NCI-H2029 (cell line): ENCODE measurements at regions not wholly inside any gene's neighbourhood (a gene's known extent, or its start where the extent isn't known, plus 50 kb on each side); places are given as distances from the start of the nearest gene placed in this dataset.
"Not testable (repeated sequence)": the region's sequence is repeated elsewhere in the genome, so short reads cannot be mapped to it uniquely, and the experiment has no call there.

Source experiments
- DNase-seq: peaks from one replicate; lab custom pipeline; 2025; lab: John Stamatoyannopoulos, UW

DNA sequence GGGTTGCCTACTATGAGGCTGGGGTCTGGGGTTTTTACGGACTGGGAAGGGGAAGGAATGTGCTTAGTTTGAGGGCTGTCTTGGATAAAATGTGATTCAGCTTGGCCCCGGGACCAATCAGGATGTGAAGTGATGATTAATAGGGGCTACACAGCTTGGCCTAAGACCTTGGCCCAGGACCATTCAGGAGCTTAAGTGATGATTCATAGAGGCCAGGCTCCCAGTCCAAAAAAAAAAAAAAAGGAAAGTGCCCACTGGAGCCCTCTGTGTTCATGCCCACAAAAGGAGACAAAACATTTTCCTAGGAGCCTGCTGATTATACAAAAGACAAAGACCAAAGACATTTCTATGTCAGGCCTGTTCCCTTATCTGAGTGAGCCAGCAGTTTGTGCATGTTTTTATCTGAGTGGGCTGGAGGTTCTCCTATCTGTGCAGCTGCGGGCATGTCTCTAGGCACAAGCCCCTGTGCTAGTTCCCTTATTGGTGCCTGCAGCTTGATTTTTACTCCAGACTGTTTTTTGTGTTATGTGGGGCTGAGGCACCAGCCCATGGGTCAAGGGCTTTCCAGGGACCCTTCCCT, 898.2 kb upstream of the GOT2 start:
- no peak for DNase-seq

- DNase-seq = not testable (repeated sequence)
Observed at GRCh38 chr16:59624381-59624780, 890.3 kb upstream of the GOT2 start.

GRCh38 chr16:59614466-59615240, 880.5 kb upstream of the GOT2 start:
- no peak for DNase-seq

GRCh38 chr16:59612910-59613620, 878.9 kb upstream of the GOT2 start:
- DNase-seq = not testable (repeated sequence)

DNA sequence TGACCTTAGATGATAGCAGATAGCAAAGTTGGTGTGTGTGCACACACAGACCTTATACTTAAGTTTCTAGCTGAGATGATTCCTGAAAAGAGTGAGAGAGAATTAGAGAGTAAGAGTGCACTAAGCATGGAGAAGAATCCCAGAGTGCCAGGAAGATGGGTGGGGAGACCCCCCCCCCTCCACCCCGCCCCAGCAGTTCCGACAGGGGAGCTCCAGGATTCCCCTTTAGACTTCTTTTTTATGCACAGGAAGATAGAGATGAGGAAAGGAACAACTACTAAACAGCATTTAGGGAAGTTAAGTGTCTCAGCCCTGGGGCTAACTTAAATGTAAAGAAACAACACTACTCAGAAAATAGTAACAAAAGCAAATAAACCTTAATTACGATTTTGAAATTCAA, 878.0 kb upstream of the GOT2 start:
- no peak for DNase-seq

DNA sequence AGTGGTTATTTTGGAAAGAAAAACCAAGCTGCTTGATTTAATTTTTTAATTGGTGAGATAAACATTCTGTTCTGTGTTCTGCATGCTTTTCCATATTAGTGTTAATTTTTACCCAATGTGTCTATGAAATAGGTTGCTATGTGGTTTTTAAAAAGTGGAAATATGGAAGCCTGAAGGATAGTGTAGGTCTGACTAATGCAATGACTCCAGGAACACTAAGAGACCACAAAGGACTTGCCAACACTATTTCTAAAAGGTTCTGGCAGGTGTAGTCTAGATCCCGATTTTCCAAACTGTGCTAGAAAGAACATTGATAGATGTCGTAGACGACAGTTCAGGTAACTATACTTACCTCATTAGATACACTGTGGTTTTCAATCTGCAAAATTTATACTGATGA, 877.4 kb upstream of the GOT2 start:
- DNase-seq = no peak

GRCh38 chr16:59605706-59606105, 871.6 kb upstream of the GOT2 start:
- no peak for DNase-seq

- no peak for DNase-seq
Observed at GRCh38 chr16:59604354-59604753, 870.2 kb upstream of the GOT2 start.

GRCh38 chr16:59601452-59601851, 867.3 kb upstream of the GOT2 start:
- DNase-seq = no peak

DNA sequence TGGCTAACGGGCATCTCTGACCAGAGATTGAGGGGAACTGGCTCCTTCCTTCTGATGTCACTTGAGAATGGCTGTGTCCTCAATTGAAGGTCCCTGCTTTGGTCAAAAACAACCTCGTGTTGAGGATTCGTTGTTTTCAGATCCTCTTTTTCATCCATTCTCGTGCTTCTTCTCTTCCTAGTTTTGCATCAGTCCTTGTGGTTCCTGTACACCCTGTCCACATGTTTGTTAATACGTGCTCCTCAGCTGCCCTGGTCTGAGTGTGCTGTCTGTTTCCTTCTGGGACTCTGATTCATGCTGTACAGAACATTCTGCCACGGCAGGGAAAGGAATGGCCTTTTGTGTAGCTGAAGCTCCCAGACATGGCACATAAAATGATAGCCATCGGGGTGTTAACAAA, 863.2 kb upstream of the GOT2 start:
- no peak for DNase-seq

GRCh38 chr16:59596693-59597092, 862.6 kb upstream of the GOT2 start:
- DNase-seq = no peak

GRCh38 chr16:59593194-59593661, 859.1 kb upstream of the GOT2 start:
- no peak for DNase-seq

DNA sequence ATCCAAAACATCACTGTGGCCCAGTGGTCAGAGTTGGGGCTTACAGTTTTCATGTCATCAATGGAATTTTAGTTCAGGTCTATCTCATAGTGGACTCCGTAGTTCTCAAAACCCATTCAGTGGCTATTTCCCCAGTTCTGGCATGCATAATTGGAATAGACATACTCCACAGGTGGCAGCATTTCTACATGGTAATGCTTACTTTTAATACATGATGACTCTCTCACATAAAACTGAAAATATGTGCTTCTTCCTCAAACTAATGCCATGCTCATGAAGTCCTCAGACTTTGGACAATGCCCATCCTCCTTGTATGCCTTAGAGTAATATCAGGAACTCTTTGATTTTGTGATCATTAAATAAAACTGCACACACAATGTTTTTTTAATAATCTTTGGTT, 857.4 kb upstream of the GOT2 start:
- no peak for DNase-seq

DNA sequence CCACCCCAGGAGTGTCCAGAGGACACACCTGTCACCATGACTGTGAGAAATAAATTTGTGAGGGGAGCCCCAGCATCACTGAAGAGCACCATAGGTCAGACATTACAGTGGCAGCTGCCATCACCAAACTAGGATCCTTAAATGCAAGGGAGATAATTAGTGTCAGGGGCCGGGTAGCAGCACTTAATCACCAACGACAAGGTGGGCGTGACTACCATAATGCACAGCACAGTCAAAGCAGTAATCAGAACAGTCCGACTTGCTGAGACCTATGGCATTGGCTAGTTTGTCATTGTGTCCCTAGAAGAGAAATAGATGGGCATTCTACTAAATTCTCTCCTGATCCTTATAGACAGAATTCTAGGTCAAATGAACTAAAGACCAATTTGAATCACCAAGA, 856.7 kb upstream of the GOT2 start:
- DNase-seq = no peak

- DNase-seq = no peak
Observed at GRCh38 chr16:59586331-59586730, 852.2 kb upstream of the GOT2 start.

- no peak for DNase-seq
Observed at GRCh38 chr16:59574296-59574695, 840.2 kb upstream of the GOT2 start.

DNA sequence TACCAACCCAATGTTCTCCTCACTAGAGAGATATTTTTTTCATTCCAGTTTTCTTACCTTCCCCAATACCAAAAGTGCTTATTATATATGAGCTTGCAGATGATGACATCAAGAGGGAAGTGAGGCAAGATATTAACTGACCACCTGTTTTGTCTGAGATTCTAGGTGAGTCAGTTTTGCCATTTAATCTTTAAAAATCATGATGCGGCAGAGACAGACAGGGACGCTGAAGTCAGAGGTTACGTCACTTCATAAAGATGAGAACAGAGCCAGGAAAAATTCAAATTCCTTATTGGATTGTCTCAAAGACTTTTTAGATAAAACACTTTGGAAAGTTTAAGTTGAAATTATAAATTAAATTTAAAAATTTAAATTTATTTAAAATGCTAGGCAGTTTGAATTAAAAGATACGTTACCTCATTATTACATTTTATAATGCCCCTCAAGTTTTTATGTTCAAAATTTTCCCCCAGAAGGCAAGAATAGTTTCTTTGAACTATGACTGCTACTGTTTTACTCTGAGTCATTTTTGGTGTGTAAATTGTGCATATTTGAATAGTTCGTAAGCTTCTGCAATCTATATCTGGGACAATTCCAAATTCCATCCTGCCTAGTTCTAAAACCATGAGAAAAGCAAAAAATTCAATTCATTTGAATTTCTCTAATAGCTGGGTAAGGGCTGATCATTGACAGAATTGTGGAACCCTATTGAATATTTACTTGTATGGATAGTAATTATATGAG, 839.6 kb upstream of the GOT2 start:
- DNase-seq = no peak

DNA sequence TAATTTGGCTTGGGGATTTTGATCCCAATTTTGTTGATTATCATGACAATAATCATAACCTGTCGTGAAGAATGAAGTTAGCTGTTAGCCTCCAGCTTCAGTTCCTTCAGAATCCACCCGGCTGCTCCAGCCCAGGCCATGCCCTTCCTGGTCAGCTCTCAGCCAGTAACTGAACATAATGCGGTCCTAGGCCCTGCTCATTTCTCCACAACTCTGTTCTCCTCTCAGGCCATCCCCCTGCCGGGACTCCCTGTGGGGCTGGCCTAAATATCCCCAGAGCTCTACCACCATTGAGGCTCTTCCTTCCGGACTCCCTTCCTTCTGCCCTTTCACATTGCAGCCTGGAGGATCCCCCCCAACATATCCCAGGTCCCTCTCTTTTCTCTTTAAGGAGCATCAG, 833.4 kb upstream of the GOT2 start:
- DNase-seq = no peak

- no peak for DNase-seq
Observed at GRCh38 chr16:59566446-59566845, 832.3 kb upstream of the GOT2 start.

DNA sequence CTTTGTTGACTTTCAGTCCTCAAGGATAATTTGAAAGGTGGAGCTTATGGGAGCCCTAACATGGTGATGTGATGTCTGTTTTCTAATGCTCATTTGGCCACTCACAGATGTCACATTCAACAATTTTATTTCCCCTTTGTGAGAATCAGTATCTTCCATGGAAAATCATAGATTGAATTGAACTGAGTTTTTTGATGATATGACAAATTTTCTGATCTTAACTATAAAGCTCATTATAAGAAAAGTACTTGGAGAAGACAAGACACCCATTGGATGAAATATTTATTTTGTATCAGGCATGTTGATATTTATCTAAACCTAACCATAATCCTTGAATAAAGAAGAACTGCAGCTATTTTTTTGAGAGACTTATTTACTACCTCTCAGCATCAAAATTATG, 824.6 kb upstream of the GOT2 start:
- no peak for DNase-seq

GRCh38 chr16:59552164-59552563, 818.0 kb upstream of the GOT2 start:
- no peak for DNase-seq

DNA sequence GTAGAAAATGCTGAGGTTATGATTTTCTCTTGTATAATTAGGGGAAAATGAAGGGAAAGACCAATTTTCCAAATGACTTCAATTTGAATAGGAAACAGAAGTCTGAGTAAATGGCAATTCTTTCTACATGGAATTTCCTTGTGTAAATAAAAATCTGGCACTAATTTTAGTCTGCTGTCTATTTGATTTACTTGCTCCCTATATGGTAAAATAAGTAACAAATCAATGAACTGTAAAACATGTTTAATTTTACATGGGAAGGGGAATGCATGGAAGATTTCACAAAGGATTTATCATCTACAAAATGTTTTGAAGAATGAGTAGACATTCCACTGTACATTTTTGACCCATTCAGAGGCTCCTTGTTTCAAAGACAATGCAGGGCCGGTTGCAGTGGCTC, 811.6 kb upstream of the GOT2 start:
- no peak for DNase-seq

GRCh38 chr16:59543641-59544040, 809.5 kb upstream of the GOT2 start:
- no peak for DNase-seq
